Psoas muscle (tissue), 7 donors: ENCODE measurements at regions not wholly inside any gene's neighbourhood (a gene's known extent, or its start where the extent isn't known, plus 50 kb on each side); places are given as distances from the start of the nearest gene placed in this dataset.

Source experiments
- ATAC-seq, 4 donors: fragments of 200-7000 bp; cut with Tn5 transposase; one replicate each; pipeline ENCODE4 v1.9.1; 2020; ENCODE audit warnings: moderate library complexity in 3 of 4, mild to moderate bottlenecking in 2 of 4
- DNase-seq, 2 donors: peaks; one replicate each; pipeline ENCODE4 v3.0.0-alpha.2; 2020
- H3K27ac ChIP-seq: fragments of 200-600 bp; one replicate; pipeline ENCODE4 v1.8.0; 2022
- H3K27me3 ChIP-seq, 3 donors: fragments of 200-600 bp in 1 of 3; one replicate each; pipeline versions ENCODE4 v1.6.1 to v1.8.0; 2013 to 2022; ENCODE audit warnings: low read length in 2 of 3, mild to moderate bottlenecking in 2 of 3, moderate library complexity in 1 of 3; ENCODE audit not compliant: insufficient read depth in 3 of 3
- H3K36me3 ChIP-seq, 2 donors: fragments of 200-600 bp in 1 of 2; one replicate each; pipeline versions ENCODE4 v1.6.1 to v1.8.0; 2013 to 2022; ENCODE audit warnings: low read depth in 1 of 2, mild to moderate bottlenecking in 1 of 2, moderate library complexity in 1 of 2; ENCODE audit not compliant: insufficient read depth in 1 of 2
- H3K4me1 ChIP-seq: fragments of 200-600 bp; one replicate; pipeline ENCODE4 v1.8.0; 2022
- H3K4me3 ChIP-seq: fragments of 200-600 bp; one replicate; pipeline ENCODE4 v1.8.0; 2022; ENCODE audit warnings: mild to moderate bottlenecking
- H3K9me3 ChIP-seq: fragments of 200-600 bp; one replicate; pipeline ENCODE4 v1.8.0; 2022
- CTCF ChIP-seq: fragments of 200-600 bp; IDR thresholded peaks from one replicate; pipeline ENCODE4 v1.8.0; 2022; ENCODE audit warnings: antibody characterized with exemption
- WGBS, 3 donors: extraction: QIAGEN DNeasy Blood & Tissue Kit; methylation state at CpG; one replicate each; pipeline versions ENCODE4 v1.1.6 to v1.1.7; 2013; 5-methylcytosine and 5-hydroxymethylcytosine counted together
- intact Hi-C, 2 donors: fragments of 100-400 bp; cut with DNase I; formaldehyde crosslinking; loops; one replicate each; pipeline versions ENCODE4 v1.11.0 to v1.14.2; 2022
- donor health status: healthy with polysubstance abuse.
- donor health status: DM: no; HTN: no; CAD: no; lungs with moderate emphysema.
- donor health status: Bipolar disorder and iron deficiency.
- donor health status: healthy.
- donor health status: DM: yes; HTN: yes; CAD: no.
- donor health status: DM: no; HTN: no; CAD: no.
- donor health status: DM: yes; HTN: yes; CAD: no.

- Histone ChIP-seq H3K9me3 (no peaks in the 10 kb centered on the region), H3K36me3 (no peaks in the 10 kb centered on the region), H3K4me1 (no peaks in the 10 kb centered on the region), H3K27ac (no peak overlapping the region), H3K27me3 (peaks cover 0 to 4% (median 0%) of the 10 kb centered on the region in 3 donors), H3K4me3 (no peak overlapping the region)
- DNase-seq (no peak), ATAC-seq (no peak)
- intact Hi-C loops = no loop called here
- no peak for TF ChIP-seq CTCF
- 83 to 88% (median 87%) methylated on average over 4 of the region's 4 CpGs for WGBS, 3 donors
Observed at GRCh38 chr6:10101551-10102252, 313.2 kb downstream of the TFAP2A start.

- Histone ChIP-seq H3K36me3 (no peaks in the 10 kb centered on the region), H3K4me1 (no peaks in the 10 kb centered on the region), H3K4me3 (no peak overlapping the region), H3K27ac (no peak overlapping the region), H3K9me3 (no peaks in the 10 kb centered on the region), H3K27me3 (peaks cover 0 to 4% (median 0%) of the 10 kb centered on the region in 3 donors)
- TF ChIP-seq CTCF = no peak
- intact Hi-C loops = no loop called here
- ATAC-seq = no peak
- no peak for DNase-seq
- 17 to 30% (median 18%) methylated on average over 9 of the region's 9 CpGs for WGBS, 3 donors
Observed at GRCh38 chr6:10099529-10100140, 315.2 kb downstream of the TFAP2A start.

GRCh38 chr6:10098756-10099528, 315.9 kb downstream of the TFAP2A start:
- no peak for DNase-seq
- ATAC-seq = no peak
- WGBS, 3 donors = 19 to 41% (median 34%) methylated on average over 27 of the region's 27 CpGs
- H3K9me3 ChIP-seq = no peaks in the 10 kb centered on the region
- H3K27ac ChIP-seq = no peak overlapping the region
- no peak overlapping the region for H3K4me3 ChIP-seq
- TF ChIP-seq CTCF = no peak
- H3K27me3 ChIP-seq = peaks cover 0 to 4% (median 0%) of the 10 kb centered on the region in 3 donors
- intact Hi-C loops = no loop called here
- no peaks in the 10 kb centered on the region for H3K36me3 ChIP-seq
- H3K4me1 ChIP-seq = no peaks in the 10 kb centered on the region

- no peaks in the 10 kb centered on the region for H3K27me3 ChIP-seq
- no peaks in the 10 kb centered on the region for H3K9me3 ChIP-seq
- no peaks in the 10 kb centered on the region for H3K36me3 ChIP-seq
- no peak for TF ChIP-seq CTCF
- no peak overlapping the region for H3K4me3 ChIP-seq
- DNase-seq = no peak
- ATAC-seq = no peak
- no peaks in the 10 kb centered on the region for H3K4me1 ChIP-seq
- intact Hi-C loops = no loop called here
- H3K27ac ChIP-seq = no peak overlapping the region
- 90 to 92% (median 91%) methylated on average over 5 of the region's 5 CpGs for WGBS, 3 donors
Observed at GRCh38 chr6:10093282-10093681, 321.6 kb downstream of the TFAP2A start.
